SK-N-SH (cell line): ENCODE measurements at regions not wholly inside any gene's neighbourhood (a gene's known extent, or its start where the extent isn't known, plus 50 kb on each side); places are given as distances from the start of the nearest gene placed in this dataset.

ENCODE experiments used
- CTCF ChIA-PET: fragments of 300-600, 350-600 bp; formaldehyde crosslinking; extraction: SDS; loops from one replicate; lab custom pipeline; 2021; lab: Yijun Ruan, JAX
- POLR2A ChIA-PET: fragments of 350-600 bp; sonication (Branson Sonifier 250); formaldehyde crosslinking; extraction: SDS; loops from one replicate; lab custom pipeline; 2020; ENCODE audit warnings: antibody characterized with exemption, inconsistent platforms; lab: Yijun Ruan, JAX
- DNase-seq: peaks from one replicate; pipeline ENCODE4 v3.0.0; 2012
- H2AFZ ChIP-seq: fragments of 200-600 bp; sonication (generic); 2 replicates; pipeline ENCODE4 v1.8.1; 2016; ENCODE audit warnings: antibody characterized with exemption, mild to moderate bottlenecking, low read depth
- H3F3A ChIP-seq: fragments of 200-600 bp; sonication (generic); replicated peaks from 2 replicates; pipeline ENCODE3; 2016; ENCODE audit warnings: antibody characterized with exemption, mild to moderate bottlenecking; ENCODE audit not compliant: insufficient read depth
- H3K27ac ChIP-seq, 2 experiments: fragments of 200-500 bp in 1 of 2; fragments of 200-600 bp in 1 of 2; sonication (Bioruptor generic) in 1 of 2; sonication (generic), shearing (Covaris generic) in 1 of 2; 2 replicates each; pipeline versions ENCODE4 v1.5.1 to v1.6.1; 2014 to 2016; ENCODE audit warnings: low read depth in 2 of 2, inconsistent platforms in 1 of 2, low read length in 1 of 2, mild to moderate bottlenecking in 1 of 2, mixed read lengths in 1 of 2
- H3K27me3 ChIP-seq: fragments of 200-600 bp; sonication (generic), shearing (Covaris generic); 2 replicates; pipeline ENCODE4 v1.6.1; 2016; ENCODE audit warnings: mixed run types; ENCODE audit not compliant: insufficient read depth
- H3K36me3 ChIP-seq, 2 experiments: fragments of 200-500 bp in 1 of 2; fragments of 200-600 bp in 1 of 2; sonication (Bioruptor generic) in 1 of 2; sonication (generic) in 1 of 2; replicated peaks in 1 of 2; 2 replicates each; pipeline versions ENCODE3 to v1.5.1; 2014 to 2016; ENCODE audit warnings: low read length in 1 of 2, mild to moderate bottlenecking in 1 of 2; ENCODE audit not compliant: insufficient read depth in 2 of 2, control insufficient read depth in 1 of 2
- H3K4me1 ChIP-seq, 2 experiments: fragments of 200-500 bp in 1 of 2; fragments of 200-600 bp in 1 of 2; sonication (Bioruptor generic) in 1 of 2; sonication (generic), shearing (Covaris generic) in 1 of 2; 2 replicates each; pipeline versions ENCODE4 v1.5.1 to v1.6.1; 2014 to 2016; ENCODE audit warnings: low read depth in 1 of 2, low read length in 1 of 2, mixed run types in 1 of 2; ENCODE audit not compliant: insufficient read depth in 2 of 2, control insufficient read depth in 1 of 2
- H3K4me2 ChIP-seq: fragments of 200-600 bp; sonication (generic), shearing (Covaris generic); 2 replicates; pipeline ENCODE4 v1.6.1; 2017; ENCODE audit warnings: mixed run types
- H3K4me3 ChIP-seq, 2 experiments: fragments of 200-500 bp in 1 of 2; fragments of 200-600 bp in 1 of 2; sonication (Bioruptor generic) in 1 of 2; sonication (generic), shearing (Covaris generic) in 1 of 2; 2 replicates each; pipeline versions ENCODE4 v1.5.1 to v1.8.1; 2014 to 2016; ENCODE audit warnings: low read depth in 2 of 2, inconsistent platforms in 1 of 2, low read length in 1 of 2, mild to moderate bottlenecking in 1 of 2, mixed read lengths in 1 of 2, moderate library complexity in 1 of 2
- H3K79me2 ChIP-seq: fragments of 200-600 bp; sonication (generic); 2 replicates; pipeline ENCODE4 v1.8.1; 2017; ENCODE audit warnings: mild to moderate bottlenecking; ENCODE audit not compliant: insufficient read depth
- H3K9ac ChIP-seq: fragments of 200-600 bp; sonication (generic); 2 replicates; pipeline ENCODE4 v1.6.1; 2017; ENCODE audit warnings: mixed run types
- H3K9me2 ChIP-seq: fragments of 200-600 bp; sonication (generic); 2 replicates; pipeline ENCODE4 v1.6.1; 2017; ENCODE audit warnings: mixed run types
- H3K9me3 ChIP-seq: fragments of 200-600 bp; sonication (generic); 2 replicates; pipeline ENCODE4 v1.6.1; 2017; ENCODE audit warnings: mixed run types, mild to moderate bottlenecking, moderate library complexity
- H4K20me1 ChIP-seq: fragments of 200-600 bp; sonication (generic); 2 replicates; pipeline ENCODE4 v1.6.1; 2017; ENCODE audit warnings: mild to moderate bottlenecking, mixed run types; ENCODE audit not compliant: insufficient read depth
- CHD2 ChIP-seq: fragments of 150-350 bp; IDR thresholded peaks from 2 replicates; pipeline ENCODE4 v1.6.1; 2018; ENCODE audit warnings: low read length; ENCODE audit not compliant: partially characterized antibody
- ELF1 ChIP-seq: IDR thresholded peaks from 2 replicates; pipeline ENCODE4 v1.4.0; 2012
- FOSL2 ChIP-seq: IDR thresholded peaks from 2 replicates; pipeline ENCODE4 v1.4.0; 2012; ENCODE audit warnings: low read depth, mild to moderate bottlenecking, moderate library complexity, borderline replicate concordance
- GABPA ChIP-seq: IDR thresholded peaks from 2 replicates; pipeline ENCODE4 v1.4.0; 2012; ENCODE audit warnings: low read depth, mild to moderate bottlenecking
- IRF3 ChIP-seq: fragments of 150-350 bp; IDR thresholded peaks from 2 replicates; pipeline ENCODE4 v1.6.1; 2016; ENCODE audit warnings: mild to moderate bottlenecking, low read depth, low read length
- JUND ChIP-seq: IDR thresholded peaks from 2 replicates; pipeline ENCODE4 v1.4.0; 2012
- MAX ChIP-seq: IDR thresholded peaks from 2 replicates; pipeline ENCODE4 v1.4.0; 2012; ENCODE audit warnings: low read depth
- MEF2A ChIP-seq: IDR thresholded peaks from 2 replicates; pipeline ENCODE4 v1.4.0; 2012; ENCODE audit warnings: low read depth, borderline replicate concordance
- MXI1 ChIP-seq: IDR thresholded peaks from 2 replicates; pipeline ENCODE4 v1.6.1; 2012; ENCODE audit warnings: mild to moderate bottlenecking, low read depth, low read length, improper control_type of control experiment
- NRF1 ChIP-seq: IDR thresholded peaks from 2 replicates; pipeline ENCODE4 v1.6.1; 2012; ENCODE audit warnings: low read depth, mild to moderate bottlenecking, low read length
- RCOR1 ChIP-seq: fragments of 150-350 bp; IDR thresholded peaks from 2 replicates; pipeline ENCODE4 v1.6.1; 2017; ENCODE audit warnings: antibody characterized with exemption, low read length
- RFX5 ChIP-seq: IDR thresholded peaks from 2 replicates; pipeline ENCODE4 v1.6.1; 2012; ENCODE audit warnings: mild to moderate bottlenecking, improper control_type of control experiment, low read length
- RXRA ChIP-seq: IDR thresholded peaks from 2 replicates; pipeline ENCODE4 v1.4.0; 2012; ENCODE audit warnings: low read depth, mild to moderate bottlenecking, borderline replicate concordance
- TEAD4 ChIP-seq: IDR thresholded peaks from 2 replicates; pipeline ENCODE4 v1.4.0; 2012; ENCODE audit warnings: mild to moderate bottlenecking, borderline replicate concordance; ENCODE audit not compliant: insufficient read depth
- YY1 ChIP-seq: IDR thresholded peaks from 2 replicates; pipeline ENCODE4 v1.4.0; 2012; ENCODE audit warnings: low read depth, mild to moderate bottlenecking
- WGBS: methylation state at CpG from one replicate; pipeline ENCODE4 v1.1.6; 2017; ENCODE audit warnings: low lambda C conversion rate; 5-methylcytosine and 5-hydroxymethylcytosine counted together
- TF ChIP-seq, protein P1 (sequence below): fragments of 150-350 bp; IDR thresholded peaks from 2 replicates; pipeline ENCODE4 v1.6.1; 2017; ENCODE audit warnings: antibody characterized with exemption, low read length, low read depth, borderline replicate concordance
- TF ChIP-seq, protein P2 (sequence below): IDR thresholded peaks from 2 replicates; pipeline ENCODE4; 2012
- TF ChIP-seq, protein P3 (sequence below): IDR thresholded peaks from 2 replicates; pipeline ENCODE4 v1.6.1; 2012; ENCODE audit warnings: mild to moderate bottlenecking, low read depth, low read length, moderate library complexity

DNA sequence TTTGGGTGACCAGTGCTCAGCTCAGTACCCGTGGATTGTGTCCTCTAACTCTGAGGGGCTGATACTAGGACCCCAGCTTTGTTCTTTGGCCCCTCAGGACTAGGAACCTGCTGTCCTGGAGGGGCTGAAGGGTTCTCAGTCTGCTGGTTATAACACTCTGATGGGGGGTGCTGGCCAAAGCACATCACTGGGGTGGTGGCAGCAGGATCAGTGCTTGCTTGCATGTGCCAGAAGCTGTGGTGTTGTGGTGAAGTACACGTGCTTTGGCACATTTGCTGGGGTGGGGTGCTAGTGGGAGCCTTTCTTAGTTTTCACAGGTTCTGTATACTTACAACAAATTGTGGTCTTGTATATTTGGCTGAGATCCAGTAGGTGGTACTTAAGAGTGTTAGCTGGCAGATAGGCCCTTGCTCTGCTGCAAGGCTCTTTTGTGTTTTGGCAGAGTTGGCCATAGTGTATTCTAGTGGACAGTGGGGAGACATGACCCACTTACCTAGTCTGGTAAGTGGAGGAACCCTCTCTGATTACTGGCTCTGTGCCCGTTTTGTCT, 344.3 kb downstream of the EDEM1 start:
- Histone ChIP-seq H3F3A (no peaks in the 10 kb centered on the region), H3K9ac (no peak overlapping the region), H3K9me3 (peaks cover 3% of the 10 kb centered on the region; the same call in 1 of the 2 replicates), H3K4me1 (no peaks in the 10 kb centered on the region), H3K27me3 (no peaks in the 10 kb centered on the region), H3K36me3 (no peaks in the 10 kb centered on the region), H2AFZ (no peak overlapping the region), H3K79me2 (no peaks in the 10 kb centered on the region), H3K9me2 (no peaks in the 10 kb centered on the region), H3K4me2 (no peak overlapping the region), H4K20me1 (no peaks in the 10 kb centered on the region), H3K27ac (no peak overlapping the region), H3K4me3 (no peak overlapping the region)
- ChIA-PET CTCF (no interaction called here), POLR2A (no interaction called here)
- TF ChIP-seq MEF2A, result no peak
- no peak for TF ChIP-seq RFX5
- TF ChIP-seq GABPA, result no peak
- no peak for TF ChIP-seq NRF1
- TF ChIP-seq FOSL2, result no peak
- TF ChIP-seq TEAD4, result no peak
- no peak for TF ChIP-seq YY1
- no peak for TF ChIP-seq MAX
- TF ChIP-seq RCOR1, result no peak
- no peak for TF ChIP-seq JUND
- no peak for TF ChIP-seq IRF3
- no peak for TF ChIP-seq RXRA
- TF ChIP-seq, protein P1, sequence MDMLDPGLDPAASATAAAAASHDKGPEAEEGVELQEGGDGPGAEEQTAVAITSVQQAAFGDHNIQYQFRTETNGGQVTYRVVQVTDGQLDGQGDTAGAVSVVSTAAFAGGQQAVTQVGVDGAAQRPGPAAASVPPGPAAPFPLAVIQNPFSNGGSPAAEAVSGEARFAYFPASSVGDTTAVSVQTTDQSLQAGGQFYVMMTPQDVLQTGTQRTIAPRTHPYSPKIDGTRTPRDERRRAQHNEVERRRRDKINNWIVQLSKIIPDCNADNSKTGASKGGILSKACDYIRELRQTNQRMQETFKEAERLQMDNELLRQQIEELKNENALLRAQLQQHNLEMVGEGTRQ, result no peak
- TF ChIP-seq CHD2, result no peak
- TF ChIP-seq MXI1, result no peak
- TF ChIP-seq, protein P2, sequence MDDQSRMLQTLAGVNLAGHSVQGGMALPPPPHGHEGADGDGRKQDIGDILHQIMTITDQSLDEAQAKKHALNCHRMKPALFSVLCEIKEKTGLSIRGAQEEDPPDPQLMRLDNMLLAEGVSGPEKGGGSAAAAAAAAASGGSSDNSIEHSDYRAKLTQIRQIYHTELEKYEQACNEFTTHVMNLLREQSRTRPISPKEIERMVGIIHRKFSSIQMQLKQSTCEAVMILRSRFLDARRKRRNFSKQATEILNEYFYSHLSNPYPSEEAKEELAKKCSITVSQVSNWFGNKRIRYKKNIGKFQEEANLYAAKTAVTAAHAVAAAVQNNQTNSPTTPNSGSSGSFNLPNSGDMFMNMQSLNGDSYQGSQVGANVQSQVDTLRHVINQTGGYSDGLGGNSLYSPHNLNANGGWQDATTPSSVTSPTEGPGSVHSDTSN, result no peak
- no peak for TF ChIP-seq ELF1
- TF ChIP-seq, protein P3, sequence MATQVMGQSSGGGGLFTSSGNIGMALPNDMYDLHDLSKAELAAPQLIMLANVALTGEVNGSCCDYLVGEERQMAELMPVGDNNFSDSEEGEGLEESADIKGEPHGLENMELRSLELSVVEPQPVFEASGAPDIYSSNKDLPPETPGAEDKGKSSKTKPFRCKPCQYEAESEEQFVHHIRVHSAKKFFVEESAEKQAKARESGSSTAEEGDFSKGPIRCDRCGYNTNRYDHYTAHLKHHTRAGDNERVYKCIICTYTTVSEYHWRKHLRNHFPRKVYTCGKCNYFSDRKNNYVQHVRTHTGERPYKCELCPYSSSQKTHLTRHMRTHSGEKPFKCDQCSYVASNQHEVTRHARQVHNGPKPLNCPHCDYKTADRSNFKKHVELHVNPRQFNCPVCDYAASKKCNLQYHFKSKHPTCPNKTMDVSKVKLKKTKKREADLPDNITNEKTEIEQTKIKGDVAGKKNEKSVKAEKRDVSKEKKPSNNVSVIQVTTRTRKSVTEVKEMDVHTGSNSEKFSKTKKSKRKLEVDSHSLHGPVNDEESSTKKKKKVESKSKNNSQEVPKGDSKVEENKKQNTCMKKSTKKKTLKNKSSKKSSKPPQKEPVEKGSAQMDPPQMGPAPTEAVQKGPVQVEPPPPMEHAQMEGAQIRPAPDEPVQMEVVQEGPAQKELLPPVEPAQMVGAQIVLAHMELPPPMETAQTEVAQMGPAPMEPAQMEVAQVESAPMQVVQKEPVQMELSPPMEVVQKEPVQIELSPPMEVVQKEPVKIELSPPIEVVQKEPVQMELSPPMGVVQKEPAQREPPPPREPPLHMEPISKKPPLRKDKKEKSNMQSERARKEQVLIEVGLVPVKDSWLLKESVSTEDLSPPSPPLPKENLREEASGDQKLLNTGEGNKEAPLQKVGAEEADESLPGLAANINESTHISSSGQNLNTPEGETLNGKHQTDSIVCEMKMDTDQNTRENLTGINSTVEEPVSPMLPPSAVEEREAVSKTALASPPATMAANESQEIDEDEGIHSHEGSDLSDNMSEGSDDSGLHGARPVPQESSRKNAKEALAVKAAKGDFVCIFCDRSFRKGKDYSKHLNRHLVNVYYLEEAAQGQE, result no peak
- WGBS, result 7% methylated on average over 3 of the region's 3 CpGs
- DNase-seq, result no peak
